ENCODE measurements at regions not wholly inside any gene's neighbourhood (a gene's known extent, or its start where the extent isn't known, plus 50 kb on each side); places are given as distances from the start of the nearest gene placed in this dataset.

GRCh38 chr2:103230796-103231195 lies 469.0 kb downstream of the TMEM182 start:
- H3K27ac ChIP-seq, result no peak overlapping the region
- intact Hi-C loops (cut with DNase I; ENCODE audit: low total_unique reads), result no loop called here
- 13 to 38% (median 20%) methylated on average over 1 of the region's 1 CpG for WGBS, 5 donors
- no peak for DNase-seq
- H3K4me1 ChIP-seq, result no peaks in the 10 kb centered on the region
- no peak for TF ChIP-seq POLR2AphosphoS5 (IDR thresholded peaks at IDR 0.05)
- TF ChIP-seq, protein P1, sequence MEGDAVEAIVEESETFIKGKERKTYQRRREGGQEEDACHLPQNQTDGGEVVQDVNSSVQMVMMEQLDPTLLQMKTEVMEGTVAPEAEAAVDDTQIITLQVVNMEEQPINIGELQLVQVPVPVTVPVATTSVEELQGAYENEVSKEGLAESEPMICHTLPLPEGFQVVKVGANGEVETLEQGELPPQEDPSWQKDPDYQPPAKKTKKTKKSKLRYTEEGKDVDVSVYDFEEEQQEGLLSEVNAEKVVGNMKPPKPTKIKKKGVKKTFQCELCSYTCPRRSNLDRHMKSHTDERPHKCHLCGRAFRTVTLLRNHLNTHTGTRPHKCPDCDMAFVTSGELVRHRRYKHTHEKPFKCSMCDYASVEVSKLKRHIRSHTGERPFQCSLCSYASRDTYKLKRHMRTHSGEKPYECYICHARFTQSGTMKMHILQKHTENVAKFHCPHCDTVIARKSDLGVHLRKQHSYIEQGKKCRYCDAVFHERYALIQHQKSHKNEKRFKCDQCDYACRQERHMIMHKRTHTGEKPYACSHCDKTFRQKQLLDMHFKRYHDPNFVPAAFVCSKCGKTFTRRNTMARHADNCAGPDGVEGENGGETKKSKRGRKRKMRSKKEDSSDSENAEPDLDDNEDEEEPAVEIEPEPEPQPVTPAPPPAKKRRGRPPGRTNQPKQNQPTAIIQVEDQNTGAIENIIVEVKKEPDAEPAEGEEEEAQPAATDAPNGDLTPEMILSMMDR (IDR thresholded peaks at IDR 0.05), result no peak
- no peak for TF ChIP-seq EP300 (IDR thresholded peaks at IDR 0.05)
- H3K36me3 ChIP-seq, result no peaks in the 10 kb centered on the region
- H3K9me3 ChIP-seq, result no peaks in the 10 kb centered on the region
- no peak overlapping the region for H3K4me3 ChIP-seq
- H3K27me3 ChIP-seq, result no peaks in the 10 kb centered on the region

GRCh38 chr2:103232865-103233264 lies 471.0 kb downstream of the TMEM182 start:
- Histone ChIP-seq H3K36me3 (no peaks in the 10 kb centered on the region), H3K27ac (no peak overlapping the region), H3K9me3 (no peaks in the 10 kb centered on the region), H3K4me3 (no peak overlapping the region), H3K4me1 (no peaks in the 10 kb centered on the region), H3K27me3 (no peaks in the 10 kb centered on the region)
- TF ChIP-seq, protein P1 (IDR thresholded peaks at IDR 0.05), result no peak
- TF ChIP-seq EP300 (IDR thresholded peaks at IDR 0.05), result no peak
- no peak for TF ChIP-seq POLR2A (IDR thresholded peaks at IDR 0.05)
- TF ChIP-seq POLR2AphosphoS5 (IDR thresholded peaks at IDR 0.05), result no peak
- intact Hi-C loops (cut with DNase I; ENCODE audit: low total_unique reads), result no loop called here
- DNase-seq, result no peak
- 81 to 93% (median 92%) methylated on average over 4 of the region's 4 CpGs for WGBS, 5 donors

GRCh38 chr2:103233691-103234090 lies 471.9 kb downstream of the TMEM182 start:
- WGBS, 5 donors, result 79 to 95% (median 85%) methylated on average over 1 of the region's 1 CpG
- Histone ChIP-seq H3K4me1 (no peaks in the 10 kb centered on the region), H3K27me3 (no peaks in the 10 kb centered on the region), H3K27ac (no peak overlapping the region), H3K36me3 (no peaks in the 10 kb centered on the region), H3K9me3 (no peaks in the 10 kb centered on the region), H3K4me3 (no peak overlapping the region)
- intact Hi-C loops (cut with DNase I; ENCODE audit: low total_unique reads), result no loop called here
- DNase-seq, result no peak
- TF ChIP-seq EP300 (IDR thresholded peaks at IDR 0.05), result no peak

DNA sequence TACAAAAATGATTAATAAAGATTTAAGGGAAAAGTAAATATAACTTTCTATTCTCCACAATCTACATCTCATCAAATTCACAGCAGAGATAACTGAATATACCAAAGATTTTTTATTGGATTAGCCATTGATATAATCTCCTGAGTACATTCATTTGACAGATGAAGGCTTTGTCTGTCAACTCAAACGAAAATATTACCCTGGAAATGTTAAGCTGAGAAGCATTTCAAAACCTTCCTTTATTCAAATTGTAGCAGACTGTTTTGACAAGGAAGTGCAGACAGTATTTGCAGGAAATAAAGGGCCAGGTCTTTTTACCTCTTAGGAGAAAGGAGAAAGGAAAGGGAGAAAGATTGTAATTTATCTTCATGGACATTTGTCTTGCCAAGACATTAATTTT lies 473.5 kb downstream of the TMEM182 start:
- Histone ChIP-seq H3K4me3 (no peak overlapping the region), H3K9me3 (no peaks in the 10 kb centered on the region), H3K36me3 (no peaks in the 10 kb centered on the region), H3K27ac (no peak overlapping the region), H3K4me1 (no peaks in the 10 kb centered on the region), H3K27me3 (no peaks in the 10 kb centered on the region)
- DNase-seq, result no peak
- intact Hi-C loops (cut with DNase I; ENCODE audit: low total_unique reads), result no loop called here
- WGBS, 5 donors, result 12 to 23% (median 16%) methylated on average over 1 of the region's 1 CpG
- TF ChIP-seq POLR2AphosphoS5 (IDR thresholded peaks at IDR 0.05) (no peak), POLR2A (IDR thresholded peaks at IDR 0.05) (no peak), EP300 (IDR thresholded peaks at IDR 0.05) (no peak)
- TF ChIP-seq, protein P1 (IDR thresholded peaks at IDR 0.05), result no peak

DNA sequence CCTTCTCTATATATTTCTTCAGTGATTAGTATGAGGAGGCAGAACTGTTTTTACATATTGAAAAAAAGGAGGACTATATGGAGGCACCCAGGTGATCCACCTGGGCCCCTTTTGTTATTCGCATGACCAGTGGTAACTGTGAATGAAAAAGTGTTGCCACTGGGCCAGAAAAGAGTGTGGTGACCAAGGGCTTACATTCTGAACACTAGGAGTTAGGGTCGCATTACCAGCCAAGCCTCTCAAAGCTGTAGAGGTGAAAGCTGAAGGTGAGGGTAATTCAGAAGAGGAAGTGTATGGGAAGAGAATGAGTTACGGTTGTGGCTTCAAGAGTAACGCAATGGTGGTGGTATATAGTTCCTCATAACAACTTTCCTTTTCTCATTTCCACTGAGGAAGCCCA lies 487.6 kb downstream of the TMEM182 start:
- Histone ChIP-seq H3K27ac (no peak overlapping the region), H3K9me3 (peaks cover 0 to 5% (median 0%) of the 10 kb centered on the region in 4 donors), H3K4me1 (no peaks in the 10 kb centered on the region), H3K36me3 (no peaks in the 10 kb centered on the region), H3K27me3 (no peaks in the 10 kb centered on the region), H3K4me3 (no peak overlapping the region)
- intact Hi-C loops (cut with DNase I; ENCODE audit: low total_unique reads), result no loop called here
- TF ChIP-seq POLR2A (IDR thresholded peaks at IDR 0.05) (no peak), POLR2AphosphoS5 (IDR thresholded peaks at IDR 0.05) (no peak), EP300 (IDR thresholded peaks at IDR 0.05) (no peak)
- TF ChIP-seq, protein P1 (IDR thresholded peaks at IDR 0.05), result no peak
- DNase-seq, result no peak
- WGBS, 5 donors, result 74 to 88% (median 86%) methylated on average over 4 of the region's 4 CpGs
